ENCODE measurements at regions not wholly inside any gene's neighbourhood (a gene's known extent, or its start where the extent isn't known, plus 50 kb on each side); places are given as distances from the start of the nearest gene placed in this dataset.

- no peak overlapping the region for H3K4me3 ChIP-seq (ENCODE audit: low read length)
- no peak for TF ChIP-seq EZH2phosphoT487 (IDR thresholded peaks at IDR 0.05; ENCODE audit: low read length)
- TF ChIP-seq CTCF (IDR thresholded peaks at IDR 0.05; ENCODE audit: low read length), result no peak
- TF ChIP-seq EZH2 (optimal IDR thresholded peaks at IDR 0.05; ENCODE audit: low read depth, low read length), result no peak
- H2AFZ ChIP-seq (ENCODE audit: low read length), result no peak overlapping the region
- no peak overlapping the region for H3K4me2 ChIP-seq (ENCODE audit: low read depth, low read length)
- no peaks in the 10 kb centered on the region for H3K36me3 ChIP-seq (replicated peaks; ENCODE audit: insufficient read depth, low read length)
- H3F3A ChIP-seq (ENCODE audit: insufficient read depth, low read length), result no peaks in the 10 kb centered on the region
- no peak for DNase-seq
- no peaks in the 10 kb centered on the region for H4K20me1 ChIP-seq (ENCODE audit: insufficient read depth, low read length)
- no peaks in the 10 kb centered on the region for H3K27me3 ChIP-seq (replicated peaks; ENCODE audit: insufficient read depth, low read length)
- H3K9me2 ChIP-seq (replicated peaks; ENCODE audit: insufficient read depth, low read length), result no peaks in the 10 kb centered on the region
- H3K27ac ChIP-seq (ENCODE audit: low read length), result no peak overlapping the region
- H3K9me3 ChIP-seq (replicated peaks; ENCODE audit: insufficient read depth, low read length), result no peaks in the 10 kb centered on the region
- H3K79me2 ChIP-seq (ENCODE audit: low read length), result no peaks in the 10 kb centered on the region
- H3K4me1 ChIP-seq (ENCODE audit: low read length), result no peaks in the 10 kb centered on the region
- H3K9ac ChIP-seq (ENCODE audit: low read length), result no peak overlapping the region
Measured at GRCh38 chr3:194933465-194933864, 247.8 kb downstream of the FAM43A start.

- Histone ChIP-seq H3K4me2 (ENCODE audit: low read depth, low read length) (no peak overlapping the region), H2AFZ (ENCODE audit: low read length) (no peak overlapping the region), H3K9me3 (replicated peaks; ENCODE audit: insufficient read depth, low read length) (no peaks in the 10 kb centered on the region), H3K9ac (ENCODE audit: low read length) (no peak overlapping the region), H3K9me2 (replicated peaks; ENCODE audit: insufficient read depth, low read length) (no peaks in the 10 kb centered on the region), H3F3A (ENCODE audit: insufficient read depth, low read length) (no peaks in the 10 kb centered on the region), H3K27me3 (replicated peaks; ENCODE audit: insufficient read depth, low read length) (no peaks in the 10 kb centered on the region), H3K27ac (ENCODE audit: low read length) (no peak overlapping the region), H3K79me2 (ENCODE audit: low read length) (no peaks in the 10 kb centered on the region), H3K4me1 (ENCODE audit: low read length) (no peaks in the 10 kb centered on the region), H3K4me3 (ENCODE audit: low read length) (no peak overlapping the region), H4K20me1 (ENCODE audit: insufficient read depth, low read length) (no peaks in the 10 kb centered on the region), H3K36me3 (replicated peaks; ENCODE audit: insufficient read depth, low read length) (no peaks in the 10 kb centered on the region)
- no peak for TF ChIP-seq EZH2 (optimal IDR thresholded peaks at IDR 0.05; ENCODE audit: low read depth, low read length)
- TF ChIP-seq EZH2phosphoT487 (IDR thresholded peaks at IDR 0.05; ENCODE audit: low read length), result no peak
- no peak for TF ChIP-seq CTCF (IDR thresholded peaks at IDR 0.05; ENCODE audit: low read length)
- no peak for DNase-seq
Measured at GRCh38 chr3:194935061-194935460, 249.4 kb downstream of the FAM43A start.

- no peaks in the 10 kb centered on the region for H3K79me2 ChIP-seq (ENCODE audit: low read length)
- no peaks in the 10 kb centered on the region for H3F3A ChIP-seq (ENCODE audit: insufficient read depth, low read length)
- no peaks in the 10 kb centered on the region for H4K20me1 ChIP-seq (ENCODE audit: insufficient read depth, low read length)
- TF ChIP-seq EZH2phosphoT487 (IDR thresholded peaks at IDR 0.05; ENCODE audit: low read length) (no peak), EZH2 (optimal IDR thresholded peaks at IDR 0.05; ENCODE audit: low read depth, low read length) (no peak), CTCF (IDR thresholded peaks at IDR 0.05; ENCODE audit: low read length) (no peak)
- no peak for DNase-seq
- no peaks in the 10 kb centered on the region for H3K27me3 ChIP-seq (replicated peaks; ENCODE audit: insufficient read depth, low read length)
- H3K4me2 ChIP-seq (ENCODE audit: low read depth, low read length), result no peak overlapping the region
- H3K27ac ChIP-seq (ENCODE audit: low read length), result no peak overlapping the region
- H3K9me3 ChIP-seq (replicated peaks; ENCODE audit: insufficient read depth, low read length), result no peaks in the 10 kb centered on the region
- no peaks in the 10 kb centered on the region for H3K4me1 ChIP-seq (ENCODE audit: low read length)
- H3K36me3 ChIP-seq (replicated peaks; ENCODE audit: insufficient read depth, low read length), result no peaks in the 10 kb centered on the region
- no peak overlapping the region for H3K9ac ChIP-seq (ENCODE audit: low read length)
- H3K4me3 ChIP-seq (ENCODE audit: low read length), result no peak overlapping the region
- H2AFZ ChIP-seq (ENCODE audit: low read length), result no peak overlapping the region
- no peaks in the 10 kb centered on the region for H3K9me2 ChIP-seq (replicated peaks; ENCODE audit: insufficient read depth, low read length)
Measured at GRCh38 chr3:194935632-194936470, 250.2 kb downstream of the FAM43A start.

All from MM.1S (cell line).